ENCODE measurements at regions not wholly inside any gene's neighbourhood (a gene's known extent, or its start where the extent isn't known, plus 50 kb on each side); places are given as distances from the start of the nearest gene placed in this dataset.

DNA sequence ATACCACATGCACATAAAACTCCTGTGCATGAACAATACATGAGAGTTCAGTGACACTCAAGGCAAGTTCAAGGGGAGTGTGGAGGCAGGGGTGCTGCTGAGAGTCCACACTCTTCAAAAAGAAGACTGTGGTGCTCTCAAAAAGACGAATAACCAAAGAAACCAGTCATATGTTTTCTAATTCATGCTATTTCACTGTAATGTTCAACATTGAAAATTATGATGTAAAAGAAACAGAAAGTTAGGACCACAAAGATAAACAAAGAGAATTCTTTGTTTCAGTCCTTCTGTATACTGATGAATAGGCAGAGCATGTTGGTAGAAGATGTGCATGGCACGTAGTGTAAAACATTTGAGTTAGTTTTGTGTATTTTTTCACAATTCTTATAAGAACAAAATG, 864.2 kb upstream of the LRATD1 start:
- TF ChIP-seq, protein P1, sequence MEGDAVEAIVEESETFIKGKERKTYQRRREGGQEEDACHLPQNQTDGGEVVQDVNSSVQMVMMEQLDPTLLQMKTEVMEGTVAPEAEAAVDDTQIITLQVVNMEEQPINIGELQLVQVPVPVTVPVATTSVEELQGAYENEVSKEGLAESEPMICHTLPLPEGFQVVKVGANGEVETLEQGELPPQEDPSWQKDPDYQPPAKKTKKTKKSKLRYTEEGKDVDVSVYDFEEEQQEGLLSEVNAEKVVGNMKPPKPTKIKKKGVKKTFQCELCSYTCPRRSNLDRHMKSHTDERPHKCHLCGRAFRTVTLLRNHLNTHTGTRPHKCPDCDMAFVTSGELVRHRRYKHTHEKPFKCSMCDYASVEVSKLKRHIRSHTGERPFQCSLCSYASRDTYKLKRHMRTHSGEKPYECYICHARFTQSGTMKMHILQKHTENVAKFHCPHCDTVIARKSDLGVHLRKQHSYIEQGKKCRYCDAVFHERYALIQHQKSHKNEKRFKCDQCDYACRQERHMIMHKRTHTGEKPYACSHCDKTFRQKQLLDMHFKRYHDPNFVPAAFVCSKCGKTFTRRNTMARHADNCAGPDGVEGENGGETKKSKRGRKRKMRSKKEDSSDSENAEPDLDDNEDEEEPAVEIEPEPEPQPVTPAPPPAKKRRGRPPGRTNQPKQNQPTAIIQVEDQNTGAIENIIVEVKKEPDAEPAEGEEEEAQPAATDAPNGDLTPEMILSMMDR (IDR thresholded peaks at IDR 0.05; ENCODE audit: low read depth, low read length, missing control alignments), result no peak
- in situ Hi-C loops (cut with HindIII; ENCODE audit: low pct_ligation_motif_present, low sequenced_read_pairs), result no loop called here
- DNase-seq, result no peak
- Histone ChIP-seq H3K27me3 (replicated peaks) (no peaks in the 10 kb centered on the region), H3K36me3 (replicated peaks) (no peaks in the 10 kb centered on the region), H3K27ac (no peak overlapping the region), H3K4me3 (ENCODE audit: low read depth, low read length) (no peak overlapping the region)

DNA sequence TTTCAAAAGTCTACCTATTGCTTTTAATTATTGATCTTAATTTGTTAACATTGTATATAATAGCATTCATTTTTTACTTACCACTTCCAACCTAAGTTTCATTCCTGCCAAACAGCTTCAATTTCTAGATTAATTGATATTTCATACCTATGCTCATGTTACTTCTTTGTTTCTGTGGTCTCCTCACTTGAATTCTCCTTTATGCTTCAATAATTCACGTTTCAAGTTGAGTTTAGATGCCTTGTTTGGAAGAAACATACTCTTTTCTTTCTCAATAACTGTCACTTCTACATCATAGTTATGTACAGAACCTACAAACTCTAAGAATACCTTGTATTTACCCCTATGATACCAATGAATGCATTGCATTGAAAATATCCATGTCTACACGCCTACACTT, 862.2 kb upstream of the LRATD1 start:
- in situ Hi-C loops (cut with HindIII; ENCODE audit: low pct_ligation_motif_present, low sequenced_read_pairs), result no loop called here

DNA sequence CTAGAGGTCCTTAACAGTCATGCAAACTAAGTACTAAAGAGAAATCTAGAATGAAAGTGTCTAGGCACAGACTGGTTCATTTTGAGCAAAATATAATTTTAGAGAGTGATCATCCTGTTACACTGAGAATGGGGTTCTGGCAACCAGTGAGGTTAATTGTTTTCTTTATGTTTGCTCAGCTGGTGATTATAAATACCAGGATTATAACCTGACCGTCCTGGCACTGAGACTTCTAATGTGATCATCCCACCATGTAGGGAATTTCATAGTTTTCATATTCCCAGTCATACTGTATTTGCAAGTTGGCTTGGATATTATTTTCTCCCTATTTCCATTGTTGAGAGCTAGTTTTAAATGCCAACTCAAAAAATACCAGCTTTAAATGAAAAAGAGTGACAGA, 852.5 kb upstream of the LRATD1 start:
- Histone ChIP-seq H3K4me3 (ENCODE audit: low read depth, low read length) (no peak overlapping the region), H3K27me3 (replicated peaks) (no peaks in the 10 kb centered on the region), H3K27ac (no peak overlapping the region), H3K36me3 (replicated peaks) (no peaks in the 10 kb centered on the region)
- in situ Hi-C loops (cut with HindIII; ENCODE audit: low pct_ligation_motif_present, low sequenced_read_pairs), result no loop called here
- TF ChIP-seq, protein P1 (IDR thresholded peaks at IDR 0.05; ENCODE audit: low read depth, low read length, missing control alignments), result no peak
- DNase-seq, result no peak

More for the DNA sequence above, 862.2 kb upstream of the LRATD1 start:
- H3K36me3 ChIP-seq (replicated peaks), result no peaks in the 10 kb centered on the region
- TF ChIP-seq, protein P1 (IDR thresholded peaks at IDR 0.05; ENCODE audit: low read depth, low read length, missing control alignments), result no peak
- no peak overlapping the region for H3K27ac ChIP-seq
- DNase-seq, result no peak
- no peaks in the 10 kb centered on the region for H3K27me3 ChIP-seq (replicated peaks)
- H3K4me3 ChIP-seq (ENCODE audit: low read depth, low read length), result no peak overlapping the region

DNA sequence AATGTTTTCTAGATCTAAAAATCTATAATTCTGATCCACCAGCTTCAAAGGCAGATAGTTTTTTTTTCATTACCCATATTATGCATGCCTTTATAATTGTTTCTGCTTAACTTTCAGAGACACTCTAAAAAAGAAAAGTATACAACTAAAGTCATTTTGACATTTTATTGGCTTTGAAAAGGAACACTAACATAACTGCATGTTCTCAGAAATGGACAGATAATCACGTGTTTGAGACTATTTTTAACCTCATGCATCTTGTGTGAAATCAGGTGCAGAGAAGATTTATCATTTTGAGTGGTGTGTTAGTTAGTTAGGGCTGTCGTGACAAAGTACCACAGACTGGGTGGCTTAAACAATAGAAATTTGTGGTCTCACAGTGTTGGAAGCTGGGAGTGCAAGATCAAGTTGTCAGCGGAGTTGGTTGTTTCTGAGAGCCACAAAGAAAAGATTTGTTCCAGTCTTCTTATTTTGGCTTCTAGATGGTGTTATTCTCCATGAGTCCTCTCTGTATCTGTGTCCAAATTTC, 841.4 kb upstream of the LRATD1 start:
- Histone ChIP-seq H3K27me3 (replicated peaks) (no peaks in the 10 kb centered on the region), H3K4me3 (ENCODE audit: low read depth, low read length) (no peak overlapping the region), H3K36me3 (replicated peaks) (no peaks in the 10 kb centered on the region), H3K27ac (no peak overlapping the region)
- DNase-seq, result no peak
- in situ Hi-C loops (cut with HindIII; ENCODE audit: low pct_ligation_motif_present, low sequenced_read_pairs), result no loop called here
- TF ChIP-seq, protein P1 (IDR thresholded peaks at IDR 0.05; ENCODE audit: low read depth, low read length, missing control alignments), result no peak

DNA sequence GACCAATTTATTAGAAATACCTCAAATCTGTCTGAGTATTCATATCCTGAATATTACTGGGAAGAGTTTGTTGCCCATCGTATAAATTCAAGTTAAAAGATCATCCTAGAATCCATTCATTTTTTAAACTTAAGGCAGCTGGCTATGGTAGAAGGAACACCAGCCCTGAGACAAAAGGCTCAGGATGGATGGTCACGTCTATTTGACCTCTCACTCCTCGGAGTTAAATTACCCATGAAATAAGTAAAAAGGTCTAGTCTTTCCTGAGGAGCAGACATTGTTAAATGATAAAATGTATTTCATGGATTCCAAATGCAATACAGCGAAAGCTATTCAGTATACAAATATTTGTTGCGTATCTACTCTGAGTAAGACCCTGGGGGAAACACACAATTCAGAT, 826.0 kb upstream of the LRATD1 start:
- TF ChIP-seq, protein P1 (IDR thresholded peaks at IDR 0.05; ENCODE audit: low read depth, low read length, missing control alignments), result no peak
- no peak for DNase-seq
- no peaks in the 10 kb centered on the region for H3K27me3 ChIP-seq (replicated peaks)
- H3K4me3 ChIP-seq (ENCODE audit: low read depth, low read length), result no peak overlapping the region
- in situ Hi-C loops (cut with HindIII; ENCODE audit: low pct_ligation_motif_present, low sequenced_read_pairs), result no loop called here
- H3K27ac ChIP-seq, result no peak overlapping the region
- H3K36me3 ChIP-seq (replicated peaks), result no peaks in the 10 kb centered on the region

DNA sequence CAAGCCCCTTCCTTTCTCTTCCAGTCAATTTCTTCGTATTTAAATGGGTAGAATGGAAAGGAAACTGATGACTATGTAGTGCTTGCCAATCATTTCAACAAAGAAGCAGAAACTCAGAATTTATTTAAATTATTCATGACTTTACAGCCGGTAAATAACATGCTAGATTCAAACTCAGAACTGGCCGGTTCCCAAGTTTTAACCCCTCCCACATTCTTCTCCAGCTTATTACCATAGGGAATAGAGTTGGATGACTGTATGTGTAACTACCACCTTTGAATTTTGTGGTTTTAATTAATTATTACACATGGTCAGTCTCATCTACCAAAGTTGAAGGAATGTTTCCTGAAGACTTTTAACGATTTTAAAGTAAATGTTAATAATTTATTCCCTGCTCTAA, 819.3 kb upstream of the LRATD1 start:
- Histone ChIP-seq H3K4me3 (ENCODE audit: low read depth, low read length) (no peak overlapping the region), H3K27me3 (replicated peaks) (no peaks in the 10 kb centered on the region), H3K27ac (no peak overlapping the region), H3K36me3 (replicated peaks) (no peaks in the 10 kb centered on the region)
- TF ChIP-seq, protein P1 (IDR thresholded peaks at IDR 0.05; ENCODE audit: low read depth, low read length, missing control alignments), result no peak
- DNase-seq, result no peak
- in situ Hi-C loops (cut with HindIII; ENCODE audit: low pct_ligation_motif_present, low sequenced_read_pairs), result no loop called here

Data from brain microvascular endothelial cell (primary cell).